Neuronal stem cell (in vitro differentiated cells): ENCODE measurements at regions not wholly inside any gene's neighbourhood (a gene's known extent, or its start where the extent isn't known, plus 50 kb on each side); places are given as distances from the start of the nearest gene placed in this dataset.

ENCODE experiments used
- DNase-seq: peaks from one replicate; pipeline ENCODE4 v3.0.0-alpha.2; 2013; ENCODE audit warnings: low spot score
- H2AFZ ChIP-seq: one replicate; pipeline ENCODE4 v1.6.1; 2013; ENCODE audit warnings: mild to moderate bottlenecking, low read length, inconsistent platforms
- H2AK5ac ChIP-seq: 2 replicates; pipeline ENCODE4 v1.6.1; 2013; ENCODE audit warnings: low read depth, mild to moderate bottlenecking, inconsistent platforms, low read length, moderate library complexity, mixed read lengths
- H2BK120ac ChIP-seq: 2 replicates; pipeline ENCODE4 v1.6.1; 2013; ENCODE audit warnings: low read depth, mild to moderate bottlenecking, inconsistent platforms, low read length, moderate library complexity, mixed read lengths
- H2BK12ac ChIP-seq: one replicate; pipeline ENCODE4 v1.6.1; 2013; ENCODE audit warnings: low read length, inconsistent platforms
- H2BK15ac ChIP-seq: 2 replicates; pipeline ENCODE4 v1.6.1; 2013; ENCODE audit warnings: mild to moderate bottlenecking, low read length, inconsistent platforms, mixed read lengths
- H2BK5ac ChIP-seq: one replicate; pipeline ENCODE4 v1.6.1; 2013; ENCODE audit warnings: inconsistent platforms, mild to moderate bottlenecking, low read length, moderate library complexity
- H3K14ac ChIP-seq: one replicate; pipeline ENCODE4 v1.6.1; 2013; ENCODE audit warnings: low read length, inconsistent platforms
- H3K18ac ChIP-seq: 2 replicates; pipeline ENCODE4 v1.6.1; 2013; ENCODE audit warnings: low read length, inconsistent platforms
- H3K23ac ChIP-seq: 2 replicates; pipeline ENCODE4 v1.6.1; 2013; ENCODE audit warnings: low read depth, mild to moderate bottlenecking, mixed read lengths, low read length, inconsistent platforms; ENCODE audit not compliant: poor library complexity
- H3K27ac ChIP-seq: replicated peaks from 3 replicates; pipeline ENCODE4 v1.5.1; 2013; ENCODE audit warnings: low read length, inconsistent platforms
- H3K27me3 ChIP-seq, 3 experiments: 2 replicates each; pipeline ENCODE4 v1.6.1; 2013; ENCODE audit warnings: low read length in 3 of 3, mild to moderate bottlenecking in 2 of 3, inconsistent platforms in 1 of 3, low read depth in 1 of 3, mixed read lengths in 1 of 3, moderate library complexity in 1 of 3; ENCODE audit not compliant: control insufficient read depth in 3 of 3, insufficient read depth in 3 of 3
- H3K36me3 ChIP-seq, 2 donors: replicated peaks in 1 of 2; 2 replicates each; pipeline ENCODE4 v1.6.1; 2013; ENCODE audit warnings: low read length in 2 of 2; ENCODE audit not compliant: control insufficient read depth in 2 of 2, insufficient read depth in 2 of 2
- H3K4ac ChIP-seq: 2 replicates; pipeline ENCODE4 v1.6.1; 2013; ENCODE audit warnings: inconsistent platforms, mild to moderate bottlenecking, low read length, moderate library complexity
- H3K4me1 ChIP-seq, 2 donors: 1 replicate in 1 of 2; 2 replicates in 1 of 2; pipeline ENCODE4 v1.6.1; 2013; ENCODE audit warnings: low read length in 2 of 2, low read depth in 1 of 2; ENCODE audit not compliant: control insufficient read depth in 2 of 2, insufficient read depth in 1 of 2
- H3K4me2 ChIP-seq: one replicate; pipeline ENCODE4 v1.6.1; 2013; ENCODE audit warnings: mild to moderate bottlenecking, low read length, inconsistent platforms; ENCODE audit not compliant: insufficient read depth, poor library complexity, severe bottlenecking
- H3K4me3 ChIP-seq, 2 donors: 2 replicates each; pipeline ENCODE4 v1.5.1; 2013; ENCODE audit warnings: low read length in 2 of 2, mild to moderate bottlenecking in 2 of 2, inconsistent platforms in 1 of 2, moderate library complexity in 1 of 2
- H3K79me1 ChIP-seq: one replicate; pipeline ENCODE4 v1.6.1; 2013; ENCODE audit warnings: low read depth, mild to moderate bottlenecking, inconsistent platforms, low read length, moderate library complexity
- H3K9ac ChIP-seq: one replicate; pipeline ENCODE4 v1.6.1; 2013; ENCODE audit warnings: mild to moderate bottlenecking, low read depth, low read length, inconsistent platforms; ENCODE audit not compliant: poor library complexity
- H3K9me3 ChIP-seq, 2 donors: replicated peaks in 1 of 2; 2 replicates each; pipeline versions ENCODE3 to v1.6.1; 2013; ENCODE audit warnings: low read length in 2 of 2, mild to moderate bottlenecking in 2 of 2, inconsistent platforms in 1 of 2, low read depth in 1 of 2, mixed read lengths in 1 of 2, moderate library complexity in 1 of 2; ENCODE audit not compliant: control insufficient read depth in 2 of 2, insufficient read depth in 1 of 2
- H4K8ac ChIP-seq: one replicate; pipeline ENCODE4 v1.6.1; 2013; ENCODE audit warnings: low read depth, mild to moderate bottlenecking, inconsistent platforms, low read length, moderate library complexity
- H4K91ac ChIP-seq: one replicate; pipeline ENCODE4 v1.6.1; 2013; ENCODE audit warnings: low read length, low read depth, mild to moderate bottlenecking, inconsistent platforms; ENCODE audit not compliant: poor library complexity
- WGBS, 2 donors: extraction: QIAGEN DNeasy Blood & Tissue Kit; methylation state at CpG; one replicate each; pipeline ENCODE4 v1.1.7; 2013; ENCODE audit warnings: missing lambda C conversion rate in 2 of 2, mixed read lengths in 1 of 2; ENCODE audit not compliant: insufficient read length in 2 of 2, insufficient replicate concordance in 1 of 2; ENCODE audit errors: extremely low coverage in 2 of 2; 5-methylcytosine and 5-hydroxymethylcytosine counted together

DNA sequence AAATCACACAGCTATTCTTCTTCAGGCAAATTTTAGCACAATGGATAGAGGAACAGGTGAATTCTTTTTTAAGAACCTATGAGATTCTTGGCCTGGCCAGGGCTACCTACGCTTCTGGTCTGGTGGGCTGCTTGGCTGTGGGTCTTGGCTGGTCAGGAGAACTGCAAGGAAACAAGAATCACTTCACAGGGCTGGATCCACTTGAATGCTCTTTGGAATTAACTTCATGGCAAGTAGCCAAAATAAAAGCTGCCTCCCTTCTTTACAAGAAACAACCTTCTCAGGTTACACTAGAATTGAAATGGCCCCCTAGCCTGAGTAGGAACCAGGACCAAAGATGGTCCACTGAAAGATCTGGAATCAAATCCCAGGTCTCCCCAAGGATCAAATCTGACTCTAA is 519.1 kb downstream of the IQCM start:
- H3K18ac ChIP-seq: no peak overlapping the region
- no peak overlapping the region for H4K91ac ChIP-seq
- no peak overlapping the region for H3K4me3 ChIP-seq
- WGBS, 2 donors: no CpG with 5 or more reads among the region's 1 CpG
- no peaks in the 10 kb centered on the region for H3K27me3 ChIP-seq
- no peak overlapping the region for H3K27ac ChIP-seq
- H2BK5ac ChIP-seq: no peak overlapping the region
- H3K9me3 ChIP-seq: no peaks in the 10 kb centered on the region
- H2AK5ac ChIP-seq: no peak overlapping the region
- H3K14ac ChIP-seq: no peak overlapping the region
- no peak for DNase-seq
- H3K23ac ChIP-seq: no peak overlapping the region
- H3K9ac ChIP-seq: no peak overlapping the region
- no peak overlapping the region for H2BK15ac ChIP-seq
- H2AFZ ChIP-seq: no peak overlapping the region
- no peaks in the 10 kb centered on the region for H3K79me1 ChIP-seq
- no peaks in the 10 kb centered on the region for H3K4me1 ChIP-seq
- no peaks in the 10 kb centered on the region for H3K36me3 ChIP-seq
- no peak overlapping the region for H2BK12ac ChIP-seq
- H4K8ac ChIP-seq: no peak overlapping the region
- no peak overlapping the region for H2BK120ac ChIP-seq
- H3K4ac ChIP-seq: no peak overlapping the region
- H3K4me2 ChIP-seq: no peak overlapping the region

DNA sequence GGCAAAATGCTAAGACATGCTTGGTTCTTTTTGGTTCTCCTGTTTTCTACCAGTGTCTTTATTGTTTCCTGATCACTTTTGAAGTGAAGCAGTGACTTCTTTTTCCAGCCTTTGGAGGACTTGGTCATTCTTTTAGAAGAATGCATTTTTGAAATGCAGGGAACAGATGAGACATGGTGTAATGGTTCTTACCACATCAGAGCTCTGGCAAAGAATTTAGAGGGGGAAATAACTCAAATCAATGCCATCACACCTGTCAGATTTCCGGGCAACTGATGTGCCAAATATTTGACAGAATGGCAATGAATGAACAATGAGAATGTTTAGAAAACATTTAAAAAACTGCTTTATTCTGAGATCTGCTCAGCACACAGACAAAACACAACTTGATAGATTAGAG is 519.6 kb downstream of the IQCM start:
- H4K8ac ChIP-seq: no peak overlapping the region
- H3K4me1 ChIP-seq: no peaks in the 10 kb centered on the region
- no peak overlapping the region for H3K23ac ChIP-seq
- no peak overlapping the region for H3K18ac ChIP-seq
- no peak overlapping the region for H3K14ac ChIP-seq
- no peak overlapping the region for H3K4me3 ChIP-seq
- H3K9me3 ChIP-seq: no peaks in the 10 kb centered on the region
- no peak overlapping the region for H3K4me2 ChIP-seq
- no peak overlapping the region for H2AFZ ChIP-seq
- no peak overlapping the region for H2BK5ac ChIP-seq
- no peak overlapping the region for H2AK5ac ChIP-seq
- no peak overlapping the region for H2BK12ac ChIP-seq
- no peak overlapping the region for H3K27ac ChIP-seq
- H3K4ac ChIP-seq: no peak overlapping the region
- no peak for DNase-seq
- no peak overlapping the region for H3K9ac ChIP-seq
- H3K79me1 ChIP-seq: no peaks in the 10 kb centered on the region
- WGBS, 2 donors: no CpG with 5 or more reads among the region's 1 CpG
- H4K91ac ChIP-seq: no peak overlapping the region
- H3K27me3 ChIP-seq: no peaks in the 10 kb centered on the region
- no peaks in the 10 kb centered on the region for H3K36me3 ChIP-seq
- no peak overlapping the region for H2BK120ac ChIP-seq
- H2BK15ac ChIP-seq: no peak overlapping the region

DNA sequence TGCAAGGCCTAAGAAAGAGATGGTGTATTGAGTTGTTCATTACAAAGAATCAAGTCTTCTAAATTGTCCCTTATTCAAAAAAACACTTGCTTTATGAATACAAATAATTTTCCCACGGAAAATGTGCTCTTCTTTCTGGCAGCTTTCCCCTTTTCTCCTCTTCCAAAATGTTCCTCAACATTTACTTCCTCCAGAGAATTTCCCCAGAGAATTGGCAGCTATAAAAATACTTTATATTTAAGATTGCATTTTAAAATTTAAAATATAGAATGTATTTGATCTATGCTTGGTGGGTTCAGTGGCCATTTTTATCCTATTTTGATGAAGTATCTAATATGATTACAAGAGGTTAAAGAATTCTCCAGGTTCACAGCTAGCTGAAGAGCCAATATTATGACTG is 521.0 kb downstream of the IQCM start:
- no peak overlapping the region for H3K4ac ChIP-seq
- no peak overlapping the region for H4K8ac ChIP-seq
- no peak overlapping the region for H3K4me2 ChIP-seq
- H3K9ac ChIP-seq: no peak overlapping the region
- H2AK5ac ChIP-seq: no peak overlapping the region
- no peak overlapping the region for H3K14ac ChIP-seq
- no CpG with 5 or more reads among the region's 1 CpG for WGBS, 2 donors
- no peak overlapping the region for H3K23ac ChIP-seq
- no peaks in the 10 kb centered on the region for H3K27me3 ChIP-seq
- H4K91ac ChIP-seq: no peak overlapping the region
- no peak for DNase-seq
- H2BK15ac ChIP-seq: no peak overlapping the region
- no peaks in the 10 kb centered on the region for H3K9me3 ChIP-seq
- no peak overlapping the region for H2AFZ ChIP-seq
- no peak overlapping the region for H2BK5ac ChIP-seq
- H3K4me1 ChIP-seq: no peaks in the 10 kb centered on the region
- no peak overlapping the region for H2BK120ac ChIP-seq
- no peak overlapping the region for H3K27ac ChIP-seq
- H3K18ac ChIP-seq: no peak overlapping the region
- H2BK12ac ChIP-seq: no peak overlapping the region
- no peak overlapping the region for H3K4me3 ChIP-seq
- no peaks in the 10 kb centered on the region for H3K36me3 ChIP-seq
- no peaks in the 10 kb centered on the region for H3K79me1 ChIP-seq

DNA sequence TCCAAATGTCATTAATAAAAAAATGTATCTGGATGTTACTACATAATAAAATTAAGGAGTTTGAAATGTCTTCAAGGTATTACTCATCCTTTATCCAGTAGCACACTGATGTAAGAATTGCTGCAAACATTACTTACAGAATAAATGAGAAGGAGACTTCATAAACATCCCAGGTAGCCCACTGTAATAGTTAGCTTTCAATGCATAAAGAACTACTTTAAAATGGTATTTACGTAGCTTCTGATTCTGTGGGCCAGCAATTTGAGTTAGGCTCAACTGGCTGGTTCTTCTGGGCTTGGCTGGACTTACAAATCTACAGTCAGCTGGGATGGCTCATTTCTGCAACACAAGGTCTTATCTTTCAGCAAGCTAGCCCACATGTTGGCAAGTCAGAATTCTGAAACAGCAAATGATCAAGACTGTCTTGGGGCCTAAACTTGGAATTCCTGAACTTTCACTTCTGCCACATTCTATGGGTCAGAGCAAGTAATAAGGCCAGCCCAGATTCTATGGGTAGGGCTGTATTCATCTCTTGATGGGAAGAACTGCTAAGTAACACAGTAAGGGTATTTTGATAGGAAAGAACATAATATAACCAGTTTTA is 522.5 kb downstream of the IQCM start:
- Histone ChIP-seq H2BK15ac (no peak overlapping the region), H3K9me3 (no peaks in the 10 kb centered on the region), H4K91ac (no peak overlapping the region), H3K36me3 (no peaks in the 10 kb centered on the region), H3K79me1 (no peaks in the 10 kb centered on the region), H4K8ac (no peak overlapping the region), H2BK120ac (no peak overlapping the region), H3K14ac (no peak overlapping the region), H3K4me1 (no peaks in the 10 kb centered on the region), H3K27ac (no peak overlapping the region), H3K23ac (no peak overlapping the region), H3K4ac (no peak overlapping the region), H3K4me3 (no peak overlapping the region), H2AFZ (no peak overlapping the region), H3K4me2 (no peak overlapping the region), H2BK12ac (no peak overlapping the region), H2BK5ac (no peak overlapping the region), H3K18ac (no peak overlapping the region), H3K9ac (no peak overlapping the region), H2AK5ac (no peak overlapping the region), H3K27me3 (no peaks in the 10 kb centered on the region)
- no peak for DNase-seq
- WGBS, 2 donors: no CpG with 5 or more reads among the region's 1 CpG
